B cell (primary cell): ENCODE measurements at regions not wholly inside any gene's neighbourhood (a gene's known extent, or its start where the extent isn't known, plus 50 kb on each side); places are given as distances from the start of the nearest gene placed in this dataset.

Experiments used
- ATAC-seq: fragments of 200-7000 bp; cut with Tn5 transposase; one replicate; pipeline ENCODE4 v1.10.0; 2021; ENCODE audit warnings: low read depth, mild to moderate bottlenecking, moderate number of reproducible peaks, moderate library complexity
- CTCF ChIA-PET: fragments of 350-600 bp; sonication (Branson Sonifier 250); formaldehyde crosslinking; loops from one replicate; lab custom pipeline; 2021; ENCODE audit warnings: antibody characterized with exemption, inconsistent platforms; lab: Charles Lee
- POLR2A ChIA-PET: fragments of 350-600 bp; sonication (Branson Sonifier 250); formaldehyde crosslinking; loops from one replicate; lab custom pipeline; 2021; ENCODE audit warnings: antibody characterized with exemption; lab: Charles Lee
- DNase-seq: peaks from one replicate; pipeline ENCODE4 v3.0.0; 2013
- H2AFZ ChIP-seq: 2 replicates; pipeline ENCODE4 v1.6.1; 2012; ENCODE audit warnings: mild to moderate bottlenecking, low read depth, low read length; ENCODE audit not compliant: insufficient read depth, poor library complexity, severe bottlenecking
- H3K27ac ChIP-seq, 2 donors: 1 replicate in 1 of 2; 2 replicates in 1 of 2; pipeline ENCODE4 v1.5.1; 2012 to 2013; ENCODE audit warnings: low read length in 2 of 2, mild to moderate bottlenecking in 2 of 2, moderate library complexity in 1 of 2
- H3K27me3 ChIP-seq, 4 experiments: fragments of 200-600 bp in 1 of 4; sonication (generic) in 1 of 4; replicated peaks in 1 of 4; 1 replicate in 2 of 4; 2 replicates in 2 of 4; pipeline versions ENCODE4 v1.6.1 to v1.7.0; 2013 to 2016; ENCODE audit warnings: low read length in 3 of 4, mild to moderate bottlenecking in 2 of 4, mixed read lengths in 1 of 4, moderate library complexity in 1 of 4; ENCODE audit not compliant: insufficient read depth in 4 of 4, control insufficient read depth in 3 of 4; ENCODE audit errors: control extremely low read depth in 1 of 4
- H3K36me3 ChIP-seq, 2 experiments: replicated peaks in 1 of 2; 1 replicate in 1 of 2; 2 replicates in 1 of 2; pipeline versions ENCODE4 v1.6.1 to v1.7.1; 2013; ENCODE audit warnings: low read length in 1 of 2; ENCODE audit not compliant: insufficient read depth in 2 of 2, control insufficient read depth in 1 of 2; ENCODE audit errors: control extremely low read depth in 1 of 2, extremely low read depth in 1 of 2
- H3K4me1 ChIP-seq, 2 donors: fragments of 200-600 bp in 1 of 2; sonication (generic) in 1 of 2; 1 replicate in 1 of 2; 2 replicates in 1 of 2; pipeline versions ENCODE4 v1.5.1 to v1.6.1; 2013 to 2017; ENCODE audit warnings: low read length in 2 of 2; ENCODE audit not compliant: control insufficient read depth in 2 of 2, insufficient read depth in 2 of 2
- H3K4me2 ChIP-seq: replicated peaks from 2 replicates; pipeline ENCODE3; 2012; ENCODE audit warnings: mild to moderate bottlenecking, low read depth, low read length; ENCODE audit not compliant: poor library complexity, severe bottlenecking
- H3K4me3 ChIP-seq, 5 experiments: fragments of 200-600 bp in 1 of 5; sonication (generic) in 1 of 5; 1 replicate in 3 of 5; 2 replicates in 2 of 5; pipeline versions ENCODE4 v1.5.1 to v1.7.0; 2011 to 2016; ENCODE audit warnings: low read length in 4 of 5, mild to moderate bottlenecking in 4 of 5, low read depth in 2 of 5, control low read depth in 1 of 5, moderate library complexity in 1 of 5; ENCODE audit not compliant: insufficient read depth in 1 of 5; ENCODE audit errors: control extremely low read depth in 1 of 5, extremely low read depth in 1 of 5
- H3K79me2 ChIP-seq: fragments of 200-600 bp; sonication (generic); one replicate; pipeline ENCODE4 v1.6.0; 2016; ENCODE audit warnings: low read length; ENCODE audit not compliant: control insufficient read depth, insufficient read depth
- H3K9ac ChIP-seq: fragments of 200-600 bp; sonication (generic); 2 replicates; pipeline ENCODE4 v1.6.1; 2017; ENCODE audit warnings: mild to moderate bottlenecking, low read length, moderate library complexity
- H3K9me3 ChIP-seq, 3 donors: one replicate each; pipeline versions ENCODE4 v1.6.1 to v1.7.1; 2013; ENCODE audit warnings: low read length in 2 of 3; ENCODE audit not compliant: control insufficient read depth in 2 of 3, insufficient read depth in 1 of 3; ENCODE audit errors: control extremely low read depth in 1 of 3
- H4K20me1 ChIP-seq: 2 replicates; pipeline ENCODE4 v1.6.0; 2012; ENCODE audit warnings: mild to moderate bottlenecking, low read length; ENCODE audit not compliant: insufficient read depth, control insufficient read depth, poor library complexity, severe bottlenecking
- H3K27ac Mint-ChIP-seq: one replicate; pipeline ENCODE4 v1.8.0; 2021; ENCODE audit warnings: mixed read lengths
- H3K27me3 Mint-ChIP-seq: one replicate; pipeline ENCODE4 v1.8.0; 2021; ENCODE audit warnings: mixed read lengths
- H3K4me1 Mint-ChIP-seq: one replicate; pipeline ENCODE4 v1.8.0; 2021; ENCODE audit warnings: mixed read lengths
- H3K4me3 Mint-ChIP-seq: one replicate; pipeline ENCODE4 v1.8.0; 2021; ENCODE audit warnings: mixed read lengths
- H3K9me3 Mint-ChIP-seq: one replicate; pipeline ENCODE4 v1.8.0; 2022; ENCODE audit warnings: mixed read lengths; ENCODE audit not compliant: insufficient read depth
- EZH2 ChIP-seq: IDR thresholded peaks from 2 replicates; pipeline ENCODE4 v1.6.1; 2012; ENCODE audit warnings: borderline replicate concordance, low read depth, mild to moderate bottlenecking, moderate library complexity, low read length; ENCODE audit not compliant: insufficient read depth, poor library complexity, severe bottlenecking
- WGBS: methylation state at CpG from one replicate; pipeline ENCODE4 v1.1.5; 2013; ENCODE audit warnings: missing lambda C conversion rate; ENCODE audit not compliant: insufficient coverage; 5-methylcytosine and 5-hydroxymethylcytosine counted together
- intact Hi-C: fragments of 100-400 bp; cut with micrococcal nuclease; formaldehyde crosslinking; loops from one replicate; pipeline ENCODE4 v1.10.0; 2022
- TF ChIP-seq, protein P1 (sequence below): fragments of 200-600 bp; IDR thresholded peaks from one replicate; pipeline ENCODE4 v1.8.0; 2022; ENCODE audit warnings: antibody characterized with exemption, mild to moderate bottlenecking

GRCh38 chr7:17685141-17685540 is 255.2 kb downstream of the SNX13 start:
- Mint-ChIP-seq H3K27ac (no peak overlapping the region), H3K9me3 (no peaks in the 10 kb centered on the region), H3K27me3 (no peaks in the 10 kb centered on the region), H3K4me1 (no peaks in the 10 kb centered on the region), H3K4me3 (no peak overlapping the region)
- Histone ChIP-seq H3K9ac (no peak overlapping the region), H3K36me3 (no peaks in the 10 kb centered on the region), H3K79me2 (no peaks in the 10 kb centered on the region), H3K27me3 (no peaks in the 10 kb centered on the region), H3K4me3 (no peak overlapping the region), H3K4me2 (no peak overlapping the region), H3K9me3 (no peaks in the 10 kb centered on the region), H3K27ac (no peak overlapping the region), H4K20me1 (no peaks in the 10 kb centered on the region), H2AFZ (no peak overlapping the region), H3K4me1 (no peaks in the 10 kb centered on the region)
- POLR2A ChIA-PET = no interaction called here
- ATAC-seq = no peak
- intact Hi-C loops = no loop called here
- WGBS = no CpG with 5 or more reads among the region's 5 CpGs
- DNase-seq = no peak
- TF ChIP-seq, protein P1, sequence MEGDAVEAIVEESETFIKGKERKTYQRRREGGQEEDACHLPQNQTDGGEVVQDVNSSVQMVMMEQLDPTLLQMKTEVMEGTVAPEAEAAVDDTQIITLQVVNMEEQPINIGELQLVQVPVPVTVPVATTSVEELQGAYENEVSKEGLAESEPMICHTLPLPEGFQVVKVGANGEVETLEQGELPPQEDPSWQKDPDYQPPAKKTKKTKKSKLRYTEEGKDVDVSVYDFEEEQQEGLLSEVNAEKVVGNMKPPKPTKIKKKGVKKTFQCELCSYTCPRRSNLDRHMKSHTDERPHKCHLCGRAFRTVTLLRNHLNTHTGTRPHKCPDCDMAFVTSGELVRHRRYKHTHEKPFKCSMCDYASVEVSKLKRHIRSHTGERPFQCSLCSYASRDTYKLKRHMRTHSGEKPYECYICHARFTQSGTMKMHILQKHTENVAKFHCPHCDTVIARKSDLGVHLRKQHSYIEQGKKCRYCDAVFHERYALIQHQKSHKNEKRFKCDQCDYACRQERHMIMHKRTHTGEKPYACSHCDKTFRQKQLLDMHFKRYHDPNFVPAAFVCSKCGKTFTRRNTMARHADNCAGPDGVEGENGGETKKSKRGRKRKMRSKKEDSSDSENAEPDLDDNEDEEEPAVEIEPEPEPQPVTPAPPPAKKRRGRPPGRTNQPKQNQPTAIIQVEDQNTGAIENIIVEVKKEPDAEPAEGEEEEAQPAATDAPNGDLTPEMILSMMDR = no peak
- TF ChIP-seq EZH2 = no peak
- CTCF ChIA-PET = interaction anchor here (7.7 kb wide), 1 partner anchor 660 kb away, joined by 69 read pairs; no protein-coding TSS in a partner anchor

DNA sequence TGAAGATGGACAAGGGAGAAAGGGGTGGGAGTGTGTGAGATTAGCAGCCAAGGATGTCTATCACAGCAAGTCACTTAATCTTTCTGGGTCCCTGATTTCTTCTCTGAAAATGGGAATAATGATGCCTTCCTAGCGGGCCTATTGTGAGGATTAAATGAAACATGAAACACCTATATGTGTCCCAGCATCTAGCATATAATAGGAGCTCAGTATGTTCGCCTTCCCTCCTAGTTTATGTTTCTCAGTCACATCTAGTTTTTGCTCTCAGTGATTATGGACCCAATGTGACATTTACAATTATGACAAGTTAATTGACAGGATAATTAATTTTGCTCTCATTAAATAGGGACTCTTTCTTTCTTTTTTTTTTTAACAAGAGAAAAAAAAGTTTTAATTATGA is 252.9 kb downstream of the SNX13 start:
- H2AFZ ChIP-seq = no peak overlapping the region
- ATAC-seq = no peak
- no peaks in the 10 kb centered on the region for H3K9me3 Mint-ChIP-seq
- H3K27me3 Mint-ChIP-seq = no peaks in the 10 kb centered on the region
- peaks cover 0 to 3% (median 0%) of the 10 kb centered on the region in 3 donors for H3K9me3 ChIP-seq
- no CpG with 5 or more reads among the region's 2 CpGs for WGBS
- no peak overlapping the region for H3K27ac ChIP-seq
- H3K36me3 ChIP-seq = no peaks in the 10 kb centered on the region
- no peak for TF ChIP-seq EZH2
- TF ChIP-seq, protein P1 = no peak
- H3K27me3 ChIP-seq = no peaks in the 10 kb centered on the region
- ChIA-PET CTCF (interaction anchor here (0.7 kb wide), 1 partner anchor 797 kb away, joined by 3 read pairs; no protein-coding TSS in a partner anchor), POLR2A (no interaction called here)
- intact Hi-C loops = no loop called here
- H4K20me1 ChIP-seq = no peaks in the 10 kb centered on the region
- H3K4me1 Mint-ChIP-seq = no peaks in the 10 kb centered on the region
- H3K79me2 ChIP-seq = no peaks in the 10 kb centered on the region
- H3K4me1 ChIP-seq = no peaks in the 10 kb centered on the region
- no peak overlapping the region for H3K27ac Mint-ChIP-seq
- no peak for DNase-seq
- no peak overlapping the region for H3K4me2 ChIP-seq
- no peak overlapping the region for H3K9ac ChIP-seq
- H3K4me3 Mint-ChIP-seq = no peak overlapping the region
- no peak overlapping the region for H3K4me3 ChIP-seq
